ENCODE measurements at regions not wholly inside any gene's neighbourhood (a gene's known extent, or its start where the extent isn't known, plus 50 kb on each side); places are given as distances from the start of the nearest gene placed in this dataset.

DNA sequence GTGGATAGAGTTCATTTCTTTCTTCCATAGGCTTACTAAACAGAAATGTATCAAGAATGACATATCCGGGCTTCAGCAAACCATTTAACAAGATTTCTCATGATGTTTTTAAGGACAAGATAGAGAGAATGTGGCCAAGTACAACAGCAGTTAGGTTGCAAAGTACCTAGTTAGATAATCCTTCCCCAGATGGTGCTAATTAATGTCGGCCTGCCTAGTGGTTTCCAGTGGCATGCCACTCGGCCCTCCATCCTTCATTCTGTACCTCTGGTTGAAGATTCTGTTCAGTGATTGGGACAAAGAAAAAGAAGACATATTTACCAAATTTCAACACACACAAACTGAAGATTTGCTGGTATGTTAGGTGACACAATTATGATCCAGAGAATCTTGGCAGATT lies 212.1 kb downstream of the MACC1 start:
- TF ChIP-seq, protein P1, sequence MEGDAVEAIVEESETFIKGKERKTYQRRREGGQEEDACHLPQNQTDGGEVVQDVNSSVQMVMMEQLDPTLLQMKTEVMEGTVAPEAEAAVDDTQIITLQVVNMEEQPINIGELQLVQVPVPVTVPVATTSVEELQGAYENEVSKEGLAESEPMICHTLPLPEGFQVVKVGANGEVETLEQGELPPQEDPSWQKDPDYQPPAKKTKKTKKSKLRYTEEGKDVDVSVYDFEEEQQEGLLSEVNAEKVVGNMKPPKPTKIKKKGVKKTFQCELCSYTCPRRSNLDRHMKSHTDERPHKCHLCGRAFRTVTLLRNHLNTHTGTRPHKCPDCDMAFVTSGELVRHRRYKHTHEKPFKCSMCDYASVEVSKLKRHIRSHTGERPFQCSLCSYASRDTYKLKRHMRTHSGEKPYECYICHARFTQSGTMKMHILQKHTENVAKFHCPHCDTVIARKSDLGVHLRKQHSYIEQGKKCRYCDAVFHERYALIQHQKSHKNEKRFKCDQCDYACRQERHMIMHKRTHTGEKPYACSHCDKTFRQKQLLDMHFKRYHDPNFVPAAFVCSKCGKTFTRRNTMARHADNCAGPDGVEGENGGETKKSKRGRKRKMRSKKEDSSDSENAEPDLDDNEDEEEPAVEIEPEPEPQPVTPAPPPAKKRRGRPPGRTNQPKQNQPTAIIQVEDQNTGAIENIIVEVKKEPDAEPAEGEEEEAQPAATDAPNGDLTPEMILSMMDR (IDR thresholded peaks at IDR 0.05), result no peak
- TF ChIP-seq POLR2A (IDR thresholded peaks at IDR 0.05), result no peak
